ENCODE measurements at regions not wholly inside any gene's neighbourhood (a gene's known extent, or its start where the extent isn't known, plus 50 kb on each side); places are given as distances from the start of the nearest gene placed in this dataset.

GRCh38 chr4:117474987-117475386, 389.6 kb upstream of the TRAM1L1 start:
- H3K4me3 ChIP-seq, result no peak overlapping the region

GRCh38 chr4:117477925-117478324, 392.5 kb upstream of the TRAM1L1 start:
- no peak for TF ChIP-seq POLR2AphosphoS5 (IDR thresholded peaks at IDR 0.05)
- no peak for TF ChIP-seq CTCF (IDR thresholded peaks at IDR 0.05)
- no peak for TF ChIP-seq EP300 (IDR thresholded peaks at IDR 0.05; ENCODE audit: low read depth)
- no peak for TF ChIP-seq POLR2A (IDR thresholded peaks at IDR 0.05)
- WGBS, 2 donors (ENCODE audit: low coverage in 1 of 2), result 77 to 83% methylated on average over 2 of the region's 2 CpGs
- Histone ChIP-seq H3K9me3 (no peaks in the 10 kb centered on the region), H3K4me1 (no peaks in the 10 kb centered on the region), H3K36me3 (no peaks in the 10 kb centered on the region), H3K4me3 (no peak overlapping the region), H3K27me3 (no peaks in the 10 kb centered on the region), H3K27ac (no peak overlapping the region)
- no peak for DNase-seq
- in situ Hi-C loops (cut with MboI; ENCODE audit: low pct_ligation_motif_present in 1 of 4, low pct_unique_long_range_greater_than_20kb in 1 of 4, low sequenced_read_pairs in 3 of 4), result no loop called here
- intact Hi-C loops (cut with DNase I; ENCODE audit: low total_unique reads), result no loop called here

More at GRCh38 chr4:117474987-117475386, 389.6 kb upstream of the TRAM1L1 start:
- intact Hi-C loops (cut with DNase I; ENCODE audit: low total_unique reads) (no loop called here), in situ Hi-C loops (cut with MboI; ENCODE audit: low pct_ligation_motif_present in 1 of 4, low pct_unique_long_range_greater_than_20kb in 1 of 4, low sequenced_read_pairs in 3 of 4) (no loop called here)
- no peak for TF ChIP-seq POLR2AphosphoS5 (IDR thresholded peaks at IDR 0.05)
- TF ChIP-seq CTCF (IDR thresholded peaks at IDR 0.05), result no peak
- no peak for TF ChIP-seq EP300 (IDR thresholded peaks at IDR 0.05; ENCODE audit: low read depth)
- TF ChIP-seq POLR2A (IDR thresholded peaks at IDR 0.05), result no peak
- Histone ChIP-seq H3K4me1 (no peaks in the 10 kb centered on the region), H3K27ac (no peak overlapping the region), H3K27me3 (no peaks in the 10 kb centered on the region), H3K36me3 (no peaks in the 10 kb centered on the region), H3K9me3 (no peaks in the 10 kb centered on the region)
- DNase-seq, result no peak

- Histone ChIP-seq H3K4me1 (no peaks in the 10 kb centered on the region), H3K27ac (no peak overlapping the region), H3K27me3 (no peaks in the 10 kb centered on the region), H3K4me3 (no peak overlapping the region), H3K9me3 (no peaks in the 10 kb centered on the region), H3K36me3 (no peaks in the 10 kb centered on the region)
- in situ Hi-C loops (cut with MboI; ENCODE audit: low pct_ligation_motif_present in 1 of 4, low pct_unique_long_range_greater_than_20kb in 1 of 4, low sequenced_read_pairs in 3 of 4) (no loop called here), intact Hi-C loops (cut with DNase I; ENCODE audit: low total_unique reads) (no loop called here)
- DNase-seq, result no peak
- no peak for TF ChIP-seq CTCF (IDR thresholded peaks at IDR 0.05)
- no peak for TF ChIP-seq POLR2A (IDR thresholded peaks at IDR 0.05)
Observed at GRCh38 chr4:117478702-117479101, 393.3 kb upstream of the TRAM1L1 start.

- H3K4me1 ChIP-seq, result no peaks in the 10 kb centered on the region
- no peak overlapping the region for H3K4me3 ChIP-seq
- H3K27ac ChIP-seq, result no peak overlapping the region
- no peak for DNase-seq
- TF ChIP-seq POLR2AphosphoS5 (IDR thresholded peaks at IDR 0.05) (no peak), EP300 (IDR thresholded peaks at IDR 0.05; ENCODE audit: low read depth) (no peak), CTCF (IDR thresholded peaks at IDR 0.05) (no peak), POLR2A (IDR thresholded peaks at IDR 0.05) (no peak)
- H3K9me3 ChIP-seq, result no peaks in the 10 kb centered on the region
- no peaks in the 10 kb centered on the region for H3K27me3 ChIP-seq
- H3K36me3 ChIP-seq, result no peaks in the 10 kb centered on the region
- intact Hi-C loops (cut with DNase I; ENCODE audit: low total_unique reads) (no loop called here), in situ Hi-C loops (cut with MboI; ENCODE audit: low pct_ligation_motif_present in 1 of 4, low pct_unique_long_range_greater_than_20kb in 1 of 4, low sequenced_read_pairs in 3 of 4) (no loop called here)
- 85 to 87% methylated on average over 5 to 6 of the region's 6 CpGs for WGBS, 2 donors (ENCODE audit: low coverage in 1 of 2)
Observed at GRCh38 chr4:117479673-117480072, 394.3 kb upstream of the TRAM1L1 start.

Measured in transverse colon (tissue), 4 donors.